Natural killer cell (primary cell): ENCODE measurements at regions not wholly inside any gene's neighbourhood (a gene's known extent, or its start where the extent isn't known, plus 50 kb on each side); places are given as distances from the start of the nearest gene placed in this dataset.

Experiments used
- ATAC-seq, 3 donors: fragments of 150-1000 bp in 2 of 3; fragments of 200-7000 bp in 1 of 3; cut with Tn5 transposase; 1 replicate in 1 of 3; 2 replicates in 2 of 3; pipeline ENCODE4 v1.10.0; 2021; ENCODE audit warnings: mild to moderate bottlenecking in 2 of 3, moderate library complexity in 2 of 3
- DNase-seq, 2 donors: peaks; one replicate each; pipeline versions ENCODE4 v3.0.0 to v3.0.0-alpha.2; 2013 to 2021; ENCODE audit warnings: mixed read lengths in 1 of 2
- H3K27ac ChIP-seq: one replicate; pipeline ENCODE4 v1.5.1; 2013; ENCODE audit warnings: mild to moderate bottlenecking, low read length
- H3K27me3 ChIP-seq: one replicate; pipeline ENCODE4 v1.6.1; 2013; ENCODE audit warnings: low read length; ENCODE audit not compliant: control insufficient read depth, insufficient read depth
- H3K36me3 ChIP-seq: one replicate; pipeline ENCODE4 v1.6.1; 2013; ENCODE audit warnings: low read length; ENCODE audit not compliant: control insufficient read depth, insufficient read depth
- H3K4me1 ChIP-seq: one replicate; pipeline ENCODE4 v1.6.1; 2013; ENCODE audit warnings: low read length; ENCODE audit not compliant: control insufficient read depth, insufficient read depth
- H3K4me3 ChIP-seq: one replicate; pipeline ENCODE4 v1.5.1; 2013; ENCODE audit warnings: low read length
- H3K9me3 ChIP-seq: one replicate; pipeline ENCODE4 v1.6.1; 2013; ENCODE audit warnings: low read length; ENCODE audit not compliant: control insufficient read depth, insufficient read depth
- H3K27ac Mint-ChIP-seq, 2 donors: one replicate each; pipeline ENCODE4 v1.8.0; 2022; ENCODE audit warnings: mild to moderate bottlenecking in 2 of 2, mixed read lengths in 2 of 2, moderate library complexity in 1 of 2
- H3K27me3 Mint-ChIP-seq, 2 donors: one replicate each; pipeline ENCODE4 v1.8.0; 2022; ENCODE audit warnings: low read depth in 2 of 2, mixed read lengths in 2 of 2
- H3K36me3 Mint-ChIP-seq: one replicate; pipeline ENCODE4 v1.8.0; 2022; ENCODE audit warnings: mixed read lengths
- H3K4me1 Mint-ChIP-seq, 2 donors: one replicate each; pipeline ENCODE4 v1.8.0; 2022; ENCODE audit warnings: mixed read lengths in 2 of 2
- H3K4me3 Mint-ChIP-seq: one replicate; pipeline ENCODE4 v1.8.0; 2022; ENCODE audit warnings: mild to moderate bottlenecking, moderate library complexity, mixed read lengths
- H3K9me3 Mint-ChIP-seq, 2 donors: one replicate each; pipeline ENCODE4 v1.8.0; 2022; ENCODE audit warnings: mixed read lengths in 2 of 2
- CTCF ChIP-seq: fragments of 200-600 bp; IDR thresholded peaks from one replicate; pipeline ENCODE4 v1.8.0; 2022; ENCODE audit warnings: antibody characterized with exemption
- WGBS: methylation state at CpG from one replicate; pipeline ENCODE4 v1.1.7; 2013; ENCODE audit warnings: missing lambda C conversion rate; ENCODE audit not compliant: insufficient coverage; 5-methylcytosine and 5-hydroxymethylcytosine counted together
- intact Hi-C: fragments of 100-400 bp; cut with micrococcal nuclease; formaldehyde crosslinking; loops from one replicate; pipeline ENCODE4 v1.14.2; 2022

- ATAC-seq (no peak), DNase-seq (no peak)
- Histone ChIP-seq H3K36me3 (no peaks in the 10 kb centered on the region), H3K9me3 (no peaks in the 10 kb centered on the region), H3K4me3 (no peak overlapping the region), H3K4me1 (no peaks in the 10 kb centered on the region), H3K27ac (no peak overlapping the region), H3K27me3 (no peaks in the 10 kb centered on the region)
- Mint-ChIP-seq H3K27ac (no peak overlapping the region), H3K27me3 (peaks cover 13 to 22% of the 10 kb centered on the region in 2 donors), H3K4me1 (no peaks in the 10 kb centered on the region), H3K36me3 (no peaks in the 10 kb centered on the region), H3K9me3 (peaks cover 3 to 8% of the 10 kb centered on the region in 2 donors), H3K4me3 (no peak overlapping the region)
- intact Hi-C loops = no loop called here
- whole genome bisulfite sequencing = 86% methylated on average over 1 of the region's 1 CpG
- TF ChIP-seq CTCF = no peak
Observed at GRCh38 chr6:1481286-1481685, 91.9 kb downstream of the FOXF2 start.

GRCh38 chr6:1482381-1483166, 93.2 kb downstream of the FOXF2 start:
- DNase-seq = no peak
- no peak overlapping the region for H3K4me3 ChIP-seq
- H3K9me3 ChIP-seq = no peaks in the 10 kb centered on the region
- no peak for ATAC-seq
- intact Hi-C loops = no loop called here
- 74% methylated on average over 9 of the region's 9 CpGs for WGBS
- no peak overlapping the region for H3K4me3 Mint-ChIP-seq
- H3K9me3 Mint-ChIP-seq = peaks cover 3 to 8% of the 10 kb centered on the region in 2 donors
- TF ChIP-seq CTCF = no peak
- no peak overlapping the region for H3K27ac ChIP-seq
- no peaks in the 10 kb centered on the region for H3K36me3 ChIP-seq
- peaks cover 13 to 22% of the 10 kb centered on the region in 2 donors for H3K27me3 Mint-ChIP-seq
- no peaks in the 10 kb centered on the region for H3K36me3 Mint-ChIP-seq
- H3K4me1 ChIP-seq = no peaks in the 10 kb centered on the region
- no peak overlapping the region for H3K27ac Mint-ChIP-seq
- H3K4me1 Mint-ChIP-seq = no peaks in the 10 kb centered on the region
- no peaks in the 10 kb centered on the region for H3K27me3 ChIP-seq

GRCh38 chr6:1485678-1486077, 96.3 kb downstream of the FOXF2 start:
- Mint-ChIP-seq H3K27me3 (peaks cover 13 to 22% of the 10 kb centered on the region in 2 donors), H3K36me3 (no peaks in the 10 kb centered on the region), H3K4me3 (no peak overlapping the region), H3K27ac (no peak overlapping the region), H3K4me1 (no peaks in the 10 kb centered on the region), H3K9me3 (no peaks in the 10 kb centered on the region)
- no peak overlapping the region for H3K4me3 ChIP-seq
- DNase-seq = no peak
- TF ChIP-seq CTCF = no peak
- 79% methylated on average over 5 of the region's 5 CpGs for WGBS
- no peaks in the 10 kb centered on the region for H3K4me1 ChIP-seq
- H3K27ac ChIP-seq = no peak overlapping the region
- H3K36me3 ChIP-seq = no peaks in the 10 kb centered on the region
- ATAC-seq = no peak
- no peaks in the 10 kb centered on the region for H3K9me3 ChIP-seq
- intact Hi-C loops = no loop called here
- no peaks in the 10 kb centered on the region for H3K27me3 ChIP-seq

DNA sequence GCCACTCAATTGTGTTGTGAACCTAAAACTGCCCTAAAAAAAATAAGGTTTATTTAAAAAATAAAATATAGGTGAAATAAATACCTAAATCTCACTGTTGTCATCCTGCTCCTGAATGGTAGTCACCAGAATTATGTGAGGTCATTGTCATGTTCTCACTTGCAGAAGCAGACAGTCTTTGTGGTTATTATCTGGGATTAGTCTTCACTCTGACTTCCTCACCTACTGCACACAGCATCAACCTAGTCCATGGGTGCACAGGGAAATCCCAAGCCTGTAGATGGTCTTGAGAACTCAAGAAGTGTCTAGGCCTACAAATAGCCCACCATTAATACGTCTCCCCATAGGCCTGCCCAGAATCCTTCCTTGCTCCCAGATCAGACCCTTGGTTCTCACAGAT, 97.0 kb downstream of the FOXF2 start:
- Mint-ChIP-seq H3K27ac (no peak overlapping the region), H3K4me1 (no peaks in the 10 kb centered on the region), H3K9me3 (no peaks in the 10 kb centered on the region), H3K4me3 (no peak overlapping the region), H3K27me3 (peaks cover 13 to 18% of the 10 kb centered on the region in 2 donors), H3K36me3 (no peaks in the 10 kb centered on the region)
- Histone ChIP-seq H3K27ac (no peak overlapping the region), H3K9me3 (no peaks in the 10 kb centered on the region), H3K27me3 (no peaks in the 10 kb centered on the region), H3K4me1 (no peaks in the 10 kb centered on the region), H3K36me3 (no peaks in the 10 kb centered on the region), H3K4me3 (no peak overlapping the region)
- no peak for DNase-seq
- 95% methylated on average over 1 of the region's 1 CpG for WGBS
- no peak for TF ChIP-seq CTCF
- intact Hi-C loops = no loop called here
- no peak for ATAC-seq
